H1 (cell line): ENCODE measurements at regions not wholly inside any gene's neighbourhood (a gene's known extent, or its start where the extent isn't known, plus 50 kb on each side); places are given as distances from the start of the nearest gene placed in this dataset.

ENCODE experiments used
- POLR2A ChIP-seq, 2 experiments: IDR thresholded peaks; 1 replicate in 1 of 2; 2 replicates in 1 of 2; pipeline ENCODE4 v1.6.1; 2011; ENCODE audit warnings: low read depth in 2 of 2, low read length in 2 of 2, mild to moderate bottlenecking in 2 of 2; ENCODE audit errors: control extremely low read depth in 1 of 2
- POLR2AphosphoS5 ChIP-seq: IDR thresholded peaks from 2 replicates; pipeline ENCODE4 v1.6.1; 2011; ENCODE audit warnings: low read depth, low read length
- RFX5 ChIP-seq: IDR thresholded peaks from 2 replicates; pipeline ENCODE4 v1.6.1; 2011; ENCODE audit warnings: low read depth, low read length, improper control_type of control experiment, borderline replicate concordance

DNA sequence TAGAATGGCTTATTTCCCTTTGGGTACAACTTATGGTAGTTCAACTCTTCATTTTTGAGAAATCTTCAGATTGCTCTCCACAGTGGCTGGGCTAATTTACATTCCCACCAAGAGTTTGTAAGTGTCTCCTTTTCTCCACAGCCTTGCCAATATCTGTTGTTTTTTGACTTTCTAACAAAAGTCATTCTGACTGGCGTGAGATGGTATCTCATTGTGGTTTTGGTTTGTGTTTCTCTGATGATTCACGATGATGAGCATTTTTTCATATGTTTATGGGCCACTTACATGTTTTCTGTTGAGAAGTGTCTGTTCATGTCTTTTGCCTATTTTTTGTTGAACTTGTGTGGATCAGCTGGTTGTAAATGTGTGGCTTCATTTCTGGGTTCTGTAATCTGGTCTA is 871.0 kb downstream of the EPHA4 start:
- no peak for TF ChIP-seq POLR2A (IDR thresholded peaks at IDR 0.05; ENCODE audit: control extremely low read depth in 1 of 2, low read depth in 2 of 2, low read length in 2 of 2)
- TF ChIP-seq POLR2AphosphoS5 = no peak
- TF ChIP-seq RFX5 = no peak
